Nucleus accumbens (tissue), 56 donors: ENCODE measurements at regions not wholly inside any gene's neighbourhood (a gene's known extent, or its start where the extent isn't known, plus 50 kb on each side); places are given as distances from the start of the nearest gene placed in this dataset.
A peak's percentile ranks its signal among the peaks of the same experiment; 100 is the strongest.
"Not testable (repeated sequence)": the region's sequence is repeated elsewhere in the genome, so short reads cannot be mapped to it uniquely, and the experiment has no call there.

Experiments
- DNase-seq, 56 donors: peaks; one replicate each; lab custom pipeline; 2025; lab: John Stamatoyannopoulos, UW

GRCh38 chr11:72525466-72525865 is 91.1 kb upstream of the CLPB start:
- peak in 6 of 56 donors; percentile 12 to 56 (median 42) for DNase-seq

GRCh38 chr11:72524711-72525110 is 90.4 kb upstream of the CLPB start:
- DNase-seq, result no peak

- DNase-seq, result no peak
Observed at GRCh38 chr11:72523991-72524390, 89.7 kb upstream of the CLPB start.

- peak in 22 of 56 donors; percentile 8 to 64 (median 24) for DNase-seq
Observed at GRCh38 chr11:72522186-72522585, 87.9 kb upstream of the CLPB start.

- DNase-seq, result peak in 6 of 56 donors; percentile 4 to 25 (median 19)
Observed at GRCh38 chr11:72521664-72522063, 87.3 kb upstream of the CLPB start.

- no peak for DNase-seq
Observed at GRCh38 chr11:72520815-72521214, 86.5 kb upstream of the CLPB start.

- DNase-seq, result not testable (repeated sequence)
Observed at GRCh38 chr11:72519882-72520281, 85.6 kb upstream of the CLPB start.

- no peak for DNase-seq
Observed at GRCh38 chr11:72519220-72519881, 85.0 kb upstream of the CLPB start.

- no peak for DNase-seq
Observed at GRCh38 chr11:72514331-72514730, 80.0 kb upstream of the CLPB start.

GRCh38 chr11:72513411-72513810 is 79.1 kb upstream of the CLPB start:
- no peak for DNase-seq

GRCh38 chr11:72512956-72513355 is 78.6 kb upstream of the CLPB start:
- no peak for DNase-seq

GRCh38 chr11:72511393-72512047 is 77.2 kb upstream of the CLPB start:
- DNase-seq, result no peak

- DNase-seq, result no peak
Observed at GRCh38 chr11:72507050-72507449, 72.7 kb upstream of the CLPB start.

- no peak for DNase-seq
Observed at GRCh38 chr11:72497731-72498130, 63.4 kb upstream of the CLPB start.

- DNase-seq, result no peak
Observed at GRCh38 chr11:72494109-72494429, 59.7 kb upstream of the CLPB start.

GRCh38 chr11:72493426-72494108 is 59.2 kb upstream of the CLPB start:
- DNase-seq, result no peak

- DNase-seq, result no peak
Observed at GRCh38 chr11:72491001-72491400, 56.7 kb upstream of the CLPB start.
